M059J (cell line): ENCODE measurements at regions not wholly inside any gene's neighbourhood (a gene's known extent, or its start where the extent isn't known, plus 50 kb on each side); places are given as distances from the start of the nearest gene placed in this dataset.
"Not testable (repeated sequence)": the region's sequence is repeated elsewhere in the genome, so short reads cannot be mapped to it uniquely, and the experiment has no call there.

Experiments used
- DNase-seq: peaks from one replicate; pipeline ENCODE4 v3.0.0-alpha.2; 2012; ENCODE audit warnings: low read depth

- DNase-seq = no peak
These were observed 768.6 kb downstream of the UQCRFS1 start for GRCh38 chr19:28444362-28444761.

GRCh38 chr19:28443361-28443760 lies 769.6 kb downstream of the UQCRFS1 start:
- DNase-seq = no peak

GRCh38 chr19:28437390-28438346 lies 775.3 kb downstream of the UQCRFS1 start:
- no peak for DNase-seq

GRCh38 chr19:28436320-28436719 lies 776.6 kb downstream of the UQCRFS1 start:
- no peak for DNase-seq

GRCh38 chr19:28435551-28436271 lies 777.2 kb downstream of the UQCRFS1 start:
- DNase-seq = no peak

- DNase-seq = not testable (repeated sequence)
These were observed 778.2 kb downstream of the UQCRFS1 start for GRCh38 chr19:28434794-28435193.

- DNase-seq = not testable (repeated sequence)
These were observed 778.6 kb downstream of the UQCRFS1 start for GRCh38 chr19:28434365-28434764.

GRCh38 chr19:28433166-28433565 lies 779.8 kb downstream of the UQCRFS1 start:
- not testable (repeated sequence) for DNase-seq

- DNase-seq = no peak
These were observed 782.7 kb downstream of the UQCRFS1 start for GRCh38 chr19:28430214-28430613.

- DNase-seq = no peak
These were observed 783.6 kb downstream of the UQCRFS1 start for GRCh38 chr19:28429356-28429755.

- DNase-seq = no peak
These were observed 784.1 kb downstream of the UQCRFS1 start for GRCh38 chr19:28428663-28429348.

GRCh38 chr19:28427376-28428083 lies 785.4 kb downstream of the UQCRFS1 start:
- DNase-seq = no peak

- DNase-seq = no peak
These were observed 786.2 kb downstream of the UQCRFS1 start for GRCh38 chr19:28426730-28427225.

GRCh38 chr19:28426110-28426729 lies 786.7 kb downstream of the UQCRFS1 start:
- no peak for DNase-seq

- DNase-seq = no peak
These were observed 787.7 kb downstream of the UQCRFS1 start for GRCh38 chr19:28425046-28425931.

GRCh38 chr19:28424662-28425045 lies 788.3 kb downstream of the UQCRFS1 start:
- no peak for DNase-seq

GRCh38 chr19:28424077-28424476 lies 788.9 kb downstream of the UQCRFS1 start:
- no peak for DNase-seq

- DNase-seq = no peak
These were observed 789.9 kb downstream of the UQCRFS1 start for GRCh38 chr19:28422791-28423650.

- no peak for DNase-seq
These were observed 790.9 kb downstream of the UQCRFS1 start for GRCh38 chr19:28422046-28422445.
